Stimulated activated CD8-positive, alpha-beta memory T cell treated with anti-CD3 and anti-CD28 coated beads, Interleukin-12 subunit alpha, Interleukin-12 subunit beta, amount 100 ng/mL, for 4 hours (primary cell): ENCODE measurements at regions not wholly inside any gene's neighbourhood (a gene's known extent, or its start where the extent isn't known, plus 50 kb on each side); places are given as distances from the start of the nearest gene placed in this dataset.

Experiments used
- DNase-seq: peaks from one replicate; pipeline ENCODE4 v3.0.0-alpha.2; 2020; ENCODE audit warnings: low read depth

GRCh38 chr1:208587110-208587509 is 342.9 kb upstream of the PLXNA2 start:
- no peak for DNase-seq

- no peak for DNase-seq
These were observed 349.3 kb upstream of the PLXNA2 start for GRCh38 chr1:208593306-208594006.

- no peak for DNase-seq
These were observed 351.1 kb upstream of the PLXNA2 start for GRCh38 chr1:208595236-208595635.

- DNase-seq, result no peak
These were observed 351.6 kb upstream of the PLXNA2 start for GRCh38 chr1:208595745-208596144.

GRCh38 chr1:208597571-208597970 is 353.4 kb upstream of the PLXNA2 start:
- DNase-seq, result no peak

- no peak for DNase-seq
These were observed 353.8 kb upstream of the PLXNA2 start for GRCh38 chr1:208598021-208598420.

- DNase-seq, result no peak
These were observed 354.9 kb upstream of the PLXNA2 start for GRCh38 chr1:208599063-208599462.

- no peak for DNase-seq
These were observed 356.4 kb upstream of the PLXNA2 start for GRCh38 chr1:208600456-208601190.

GRCh38 chr1:208601561-208601960 is 357.4 kb upstream of the PLXNA2 start:
- DNase-seq, result no peak

GRCh38 chr1:208603721-208604120 is 359.5 kb upstream of the PLXNA2 start:
- no peak for DNase-seq

GRCh38 chr1:208604295-208604694 is 360.1 kb upstream of the PLXNA2 start:
- no peak for DNase-seq

- DNase-seq, result no peak
These were observed 362.8 kb upstream of the PLXNA2 start for GRCh38 chr1:208606959-208607358.

- DNase-seq, result no peak
These were observed 363.4 kb upstream of the PLXNA2 start for GRCh38 chr1:208607616-208608015.

- no peak for DNase-seq
These were observed 370.4 kb upstream of the PLXNA2 start for GRCh38 chr1:208614610-208615009.

- no peak for DNase-seq
These were observed 371.2 kb upstream of the PLXNA2 start for GRCh38 chr1:208615371-208615770.

- DNase-seq, result no peak
These were observed 372.6 kb upstream of the PLXNA2 start for GRCh38 chr1:208616776-208617175.

- no peak for DNase-seq
These were observed 384.1 kb upstream of the PLXNA2 start for GRCh38 chr1:208628022-208628914.

GRCh38 chr1:208631092-208631491 is 386.9 kb upstream of the PLXNA2 start:
- no peak for DNase-seq

GRCh38 chr1:208631506-208631905 is 387.3 kb upstream of the PLXNA2 start:
- DNase-seq, result no peak

GRCh38 chr1:208634346-208635140 is 390.4 kb upstream of the PLXNA2 start:
- DNase-seq, result no peak

- DNase-seq, result no peak
These were observed 393.0 kb upstream of the PLXNA2 start for GRCh38 chr1:208637181-208637580.

- no peak for DNase-seq
These were observed 395.2 kb upstream of the PLXNA2 start for GRCh38 chr1:208639382-208639781.
